SU-DHL-6 (cell line): ENCODE measurements at regions not wholly inside any gene's neighbourhood (a gene's known extent, or its start where the extent isn't known, plus 50 kb on each side); places are given as distances from the start of the nearest gene placed in this dataset.

ENCODE experiments used
- H2AFZ ChIP-seq: fragments of 200-600 bp; sonication (generic); 2 replicates; pipeline ENCODE4 v1.6.1; 2014; ENCODE audit warnings: low read depth, mild to moderate bottlenecking, moderate library complexity, mixed read lengths, antibody characterized with exemption, low read length; ENCODE audit not compliant: severe bottlenecking
- H3F3A ChIP-seq: fragments of 200-600 bp; shearing (Covaris generic); 2 replicates; pipeline ENCODE4 v1.6.0; 2016; ENCODE audit warnings: antibody characterized with exemption, mild to moderate bottlenecking; ENCODE audit not compliant: insufficient read depth
- H3K27ac ChIP-seq: fragments of 200-600 bp; sonication (generic); 2 replicates; pipeline ENCODE4 v1.5.1; 2016; ENCODE audit warnings: low read depth, mild to moderate bottlenecking, low read length, moderate library complexity, mixed read lengths
- H3K27me3 ChIP-seq: fragments of 200-600 bp; sonication (generic), shearing (Covaris generic); 2 replicates; pipeline ENCODE4 v1.6.0; 2014; ENCODE audit warnings: mild to moderate bottlenecking, low read length
- H3K36me3 ChIP-seq: fragments of 200-600 bp; sonication (generic); 2 replicates; pipeline ENCODE4 v1.6.1; 2014; ENCODE audit warnings: mild to moderate bottlenecking, low read length, mixed read lengths
- H3K4me2 ChIP-seq: fragments of 300-600, 200-600 bp; shearing (Covaris generic), sonication (generic); 2 replicates; pipeline ENCODE4 v1.6.0; 2014; ENCODE audit warnings: low read length, low read depth, mild to moderate bottlenecking; ENCODE audit not compliant: poor library complexity, severe bottlenecking
- H3K4me3 ChIP-seq: fragments of 200-600 bp; sonication (generic); 2 replicates; pipeline ENCODE4 v1.5.1; 2014; ENCODE audit warnings: antibody characterized with exemption, low read length, mild to moderate bottlenecking, mixed read lengths; ENCODE audit not compliant: insufficient read depth, poor library complexity, severe bottlenecking
- H3K79me2 ChIP-seq: fragments of 200-600 bp; sonication (generic); 2 replicates; pipeline ENCODE4 v1.6.1; 2014; ENCODE audit warnings: mild to moderate bottlenecking, low read length, moderate library complexity; ENCODE audit not compliant: insufficient read depth
- H3K9ac ChIP-seq: fragments of 200-600 bp; sonication (generic); 2 replicates; pipeline ENCODE4 v1.7.0; 2014; ENCODE audit warnings: mild to moderate bottlenecking, low read length
- H3K9me2 ChIP-seq: fragments of 200-600 bp; sonication (generic); replicated peaks from 2 replicates; pipeline ENCODE4 v1.6.1; 2014; ENCODE audit warnings: low read length; ENCODE audit not compliant: insufficient read depth
- H3K9me3 ChIP-seq: fragments of 200-600 bp; sonication (generic); 2 replicates; pipeline ENCODE4 v1.6.1; 2014; ENCODE audit warnings: low read length, mixed read lengths; ENCODE audit not compliant: insufficient read depth
- H4K20me1 ChIP-seq: fragments of 200-600 bp; sonication (generic); 2 replicates; pipeline ENCODE4 v1.6.1; 2014; ENCODE audit warnings: low read depth, mild to moderate bottlenecking, antibody characterized with exemption, low read length, moderate library complexity, mixed read lengths
- EZH2phosphoT487 ChIP-seq: fragments of 200-600 bp; sonication (generic), shearing (Covaris generic); conservative IDR thresholded peaks from 2 replicates; pipeline ENCODE4 v1.6.1; 2018; ENCODE audit warnings: mild to moderate bottlenecking, antibody characterized with exemption, low read length, moderate library complexity, mixed read lengths
- TF ChIP-seq, protein P1 (sequence below): fragments of 200-600 bp; sonication (generic); IDR thresholded peaks from one replicate; pipeline ENCODE4 v1.5.1; 2017; ENCODE audit warnings: antibody characterized with exemption, mild to moderate bottlenecking, low read length, moderate library complexity; ENCODE audit not compliant: insufficient read depth, poor library complexity, severe bottlenecking

DNA sequence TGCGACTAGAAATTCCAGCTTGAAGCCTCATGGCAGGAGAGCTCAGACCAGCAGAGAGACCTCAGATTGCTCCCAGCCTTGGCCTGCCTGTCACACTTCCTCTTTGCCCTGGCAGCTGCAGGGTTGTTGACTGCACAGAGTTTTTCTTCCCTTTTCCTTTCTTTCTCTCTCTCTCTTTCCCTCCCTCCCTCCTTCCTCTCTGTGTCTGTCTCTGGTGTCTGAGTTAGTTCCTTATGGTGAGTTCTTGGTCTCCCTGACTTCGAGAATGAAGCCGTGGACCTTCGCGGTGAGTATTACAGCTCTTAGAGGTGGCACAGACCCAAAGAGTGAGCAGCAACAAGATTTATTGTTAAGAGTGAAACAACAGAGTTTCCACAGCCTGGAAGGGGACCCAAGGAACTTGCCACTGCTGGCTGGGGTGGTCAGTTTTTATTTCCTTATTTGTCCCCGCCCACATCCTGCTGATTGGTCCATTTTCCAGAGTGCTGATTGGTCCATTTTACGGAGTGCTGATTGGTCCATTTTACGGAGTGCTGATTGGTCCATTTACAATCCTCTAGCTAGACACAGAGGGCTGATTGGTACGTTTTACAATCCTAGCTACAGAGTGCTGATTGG, 266.3 kb downstream of the RPS24 start:
- no peak overlapping the region for H2AFZ ChIP-seq
- H3K27ac ChIP-seq, result no peak overlapping the region
- H3K27me3 ChIP-seq, result no peaks in the 10 kb centered on the region

GRCh38 chr10:78300526-78300925, 266.9 kb downstream of the RPS24 start:
- H4K20me1 ChIP-seq, result no peaks in the 10 kb centered on the region
- no peaks in the 10 kb centered on the region for H3K36me3 ChIP-seq
- no peak overlapping the region for H2AFZ ChIP-seq

More for the DNA sequence above, 266.3 kb downstream of the RPS24 start:
- Histone ChIP-seq H3K9me3 (peaks cover 7% of the 10 kb centered on the region; the same call in 1 of the 2 replicates), H3K79me2 (no peaks in the 10 kb centered on the region), H3K4me2 (no peak overlapping the region), H3K4me3 (no peak overlapping the region), H4K20me1 (no peaks in the 10 kb centered on the region), H3K9me2 (no peaks in the 10 kb centered on the region), H3F3A (peaks cover 8% of the 10 kb centered on the region; the same call in 1 of the 2 replicates), H3K36me3 (no peaks in the 10 kb centered on the region), H3K9ac (no peak overlapping the region)
- no peak for TF ChIP-seq EZH2phosphoT487
- TF ChIP-seq, protein P1, sequence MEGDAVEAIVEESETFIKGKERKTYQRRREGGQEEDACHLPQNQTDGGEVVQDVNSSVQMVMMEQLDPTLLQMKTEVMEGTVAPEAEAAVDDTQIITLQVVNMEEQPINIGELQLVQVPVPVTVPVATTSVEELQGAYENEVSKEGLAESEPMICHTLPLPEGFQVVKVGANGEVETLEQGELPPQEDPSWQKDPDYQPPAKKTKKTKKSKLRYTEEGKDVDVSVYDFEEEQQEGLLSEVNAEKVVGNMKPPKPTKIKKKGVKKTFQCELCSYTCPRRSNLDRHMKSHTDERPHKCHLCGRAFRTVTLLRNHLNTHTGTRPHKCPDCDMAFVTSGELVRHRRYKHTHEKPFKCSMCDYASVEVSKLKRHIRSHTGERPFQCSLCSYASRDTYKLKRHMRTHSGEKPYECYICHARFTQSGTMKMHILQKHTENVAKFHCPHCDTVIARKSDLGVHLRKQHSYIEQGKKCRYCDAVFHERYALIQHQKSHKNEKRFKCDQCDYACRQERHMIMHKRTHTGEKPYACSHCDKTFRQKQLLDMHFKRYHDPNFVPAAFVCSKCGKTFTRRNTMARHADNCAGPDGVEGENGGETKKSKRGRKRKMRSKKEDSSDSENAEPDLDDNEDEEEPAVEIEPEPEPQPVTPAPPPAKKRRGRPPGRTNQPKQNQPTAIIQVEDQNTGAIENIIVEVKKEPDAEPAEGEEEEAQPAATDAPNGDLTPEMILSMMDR, result no peak

GRCh38 chr10:78301481-78301880, 267.8 kb downstream of the RPS24 start:
- Histone ChIP-seq H3K4me3 (no peak overlapping the region), H3K79me2 (no peaks in the 10 kb centered on the region), H3F3A (peaks cover 8% of the 10 kb centered on the region; the same call in 1 of the 2 replicates), H2AFZ (no peak overlapping the region), H4K20me1 (no peaks in the 10 kb centered on the region), H3K9me2 (no peaks in the 10 kb centered on the region), H3K4me2 (no peak overlapping the region), H3K36me3 (no peaks in the 10 kb centered on the region), H3K9ac (no peak overlapping the region), H3K27ac (no peak overlapping the region), H3K27me3 (no peaks in the 10 kb centered on the region), H3K9me3 (peaks cover 7% of the 10 kb centered on the region; the same call in 1 of the 2 replicates)
- TF ChIP-seq, protein P1, result no peak
- no peak for TF ChIP-seq EZH2phosphoT487

More at GRCh38 chr10:78300526-78300925, 266.9 kb downstream of the RPS24 start:
- H3K9me3 ChIP-seq, result peaks cover 7% of the 10 kb centered on the region; the same call in 1 of the 2 replicates
- TF ChIP-seq, protein P1, result no peak
- TF ChIP-seq EZH2phosphoT487, result no peak
- no peaks in the 10 kb centered on the region for H3K79me2 ChIP-seq
- H3K4me3 ChIP-seq, result no peak overlapping the region
- no peaks in the 10 kb centered on the region for H3K9me2 ChIP-seq
- no peak overlapping the region for H3K4me2 ChIP-seq
- H3K27me3 ChIP-seq, result no peaks in the 10 kb centered on the region
- no peak overlapping the region for H3K27ac ChIP-seq
- peaks cover 8% of the 10 kb centered on the region; the same call in 1 of the 2 replicates for H3F3A ChIP-seq
- H3K9ac ChIP-seq, result no peak overlapping the region
